ENCODE measurements at regions not wholly inside any gene's neighbourhood (a gene's known extent, or its start where the extent isn't known, plus 50 kb on each side); places are given as distances from the start of the nearest gene placed in this dataset.

DNA sequence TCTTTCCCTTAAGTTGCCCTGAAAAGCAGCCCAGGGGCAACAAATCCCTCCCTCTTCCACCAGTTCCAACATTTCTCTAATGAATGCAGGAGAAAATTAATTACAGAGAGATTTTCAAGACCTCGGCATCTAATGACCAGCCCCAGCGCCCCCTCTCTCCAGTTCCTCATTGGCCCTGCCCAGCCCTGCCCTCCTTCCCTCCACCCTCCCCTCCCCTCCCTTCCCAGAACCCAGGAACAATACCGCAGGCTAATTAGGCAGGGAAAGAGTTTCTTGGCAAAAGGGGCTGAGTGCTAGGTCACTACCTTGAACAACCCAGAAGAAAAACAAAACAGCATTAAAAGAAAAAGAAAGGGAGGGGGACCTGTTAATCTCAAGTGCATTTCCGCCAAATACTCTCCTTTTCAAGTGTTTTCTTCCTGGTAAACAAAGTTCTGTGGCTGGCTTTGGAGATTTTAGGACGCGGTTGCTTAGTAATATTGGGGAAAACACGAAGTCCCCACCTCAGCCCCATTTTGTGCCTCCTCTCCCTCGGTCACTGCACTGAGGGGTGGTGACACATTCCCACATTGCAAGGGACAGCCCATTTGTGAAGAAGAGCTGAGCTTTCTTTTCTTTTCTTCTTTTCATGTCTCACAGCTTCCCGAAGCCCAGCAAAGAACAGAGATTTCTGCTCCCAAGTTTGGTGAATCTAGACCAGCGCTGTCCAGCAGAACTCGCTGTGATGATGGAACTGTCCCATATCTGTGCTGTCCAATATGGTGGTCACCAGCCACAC, 215.4 kb downstream of the SOX9 start:
- TF ChIP-seq, protein P1, sequence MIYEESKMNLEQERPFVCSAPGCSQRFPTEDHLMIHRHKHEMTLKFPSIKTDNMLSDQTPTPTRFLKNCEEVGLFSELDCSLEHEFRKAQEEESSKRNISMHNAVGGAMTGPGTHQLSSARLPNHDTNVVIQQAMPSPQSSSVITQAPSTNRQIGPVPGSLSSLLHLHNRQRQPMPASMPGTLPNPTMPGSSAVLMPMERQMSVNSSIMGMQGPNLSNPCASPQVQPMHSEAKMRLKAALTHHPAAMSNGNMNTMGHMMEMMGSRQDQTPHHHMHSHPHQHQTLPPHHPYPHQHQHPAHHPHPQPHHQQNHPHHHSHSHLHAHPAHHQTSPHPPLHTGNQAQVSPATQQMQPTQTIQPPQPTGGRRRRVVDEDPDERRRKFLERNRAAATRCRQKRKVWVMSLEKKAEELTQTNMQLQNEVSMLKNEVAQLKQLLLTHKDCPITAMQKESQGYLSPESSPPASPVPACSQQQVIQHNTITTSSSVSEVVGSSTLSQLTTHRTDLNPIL (CRISPR knock-in tag; IDR thresholded peaks at IDR 0.05; ENCODE audit: low read depth): no peak
- TF ChIP-seq ZC3H10 (CRISPR knock-in tag; IDR thresholded peaks at IDR 0.05) (no peak), TCF4 (CRISPR knock-in tag; IDR thresholded peaks at IDR 0.05; ENCODE audit: borderline replicate concordance) (no peak), OSR1 (CRISPR knock-in tag; IDR thresholded peaks at IDR 0.05) (no peak), RARB (CRISPR knock-in tag; IDR thresholded peaks at IDR 0.05) (no peak)
- TF ChIP-seq, protein P2, sequence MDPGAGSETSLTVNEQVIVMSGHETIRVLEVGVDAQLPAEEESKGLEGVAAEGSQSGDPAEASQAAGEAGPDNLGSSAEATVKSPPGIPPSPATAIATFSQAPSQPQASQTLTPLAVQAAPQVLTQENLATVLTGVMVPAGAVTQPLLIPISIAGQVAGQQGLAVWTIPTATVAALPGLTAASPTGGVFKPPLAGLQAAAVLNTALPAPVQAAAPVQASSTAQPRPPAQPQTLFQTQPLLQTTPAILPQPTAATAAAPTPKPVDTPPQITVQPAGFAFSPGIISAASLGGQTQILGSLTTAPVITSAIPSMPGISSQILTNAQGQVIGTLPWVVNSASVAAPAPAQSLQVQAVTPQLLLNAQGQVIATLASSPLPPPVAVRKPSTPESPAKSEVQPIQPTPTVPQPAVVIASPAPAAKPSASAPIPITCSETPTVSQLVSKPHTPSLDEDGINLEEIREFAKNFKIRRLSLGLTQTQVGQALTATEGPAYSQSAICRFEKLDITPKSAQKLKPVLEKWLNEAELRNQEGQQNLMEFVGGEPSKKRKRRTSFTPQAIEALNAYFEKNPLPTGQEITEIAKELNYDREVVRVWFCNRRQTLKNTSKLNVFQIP (CRISPR knock-in tag; IDR thresholded peaks at IDR 0.05; ENCODE audit: borderline replicate concordance, low read depth): no peak
- TF ChIP-seq, protein P3, sequence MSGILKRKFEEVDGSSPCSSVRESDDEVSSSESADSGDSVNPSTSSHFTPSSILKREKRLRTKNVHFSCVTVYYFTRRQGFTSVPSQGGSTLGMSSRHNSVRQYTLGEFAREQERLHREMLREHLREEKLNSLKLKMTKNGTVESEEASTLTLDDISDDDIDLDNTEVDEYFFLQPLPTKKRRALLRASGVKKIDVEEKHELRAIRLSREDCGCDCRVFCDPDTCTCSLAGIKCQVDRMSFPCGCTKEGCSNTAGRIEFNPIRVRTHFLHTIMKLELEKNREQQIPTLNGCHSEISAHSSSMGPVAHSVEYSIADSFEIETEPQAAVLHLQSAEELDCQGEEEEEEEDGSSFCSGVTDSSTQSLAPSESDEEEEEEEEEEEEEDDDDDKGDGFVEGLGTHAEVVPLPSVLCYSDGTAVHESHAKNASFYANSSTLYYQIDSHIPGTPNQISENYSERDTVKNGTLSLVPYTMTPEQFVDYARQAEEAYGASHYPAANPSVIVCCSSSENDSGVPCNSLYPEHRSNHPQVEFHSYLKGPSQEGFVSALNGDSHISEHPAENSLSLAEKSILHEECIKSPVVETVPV (CRISPR knock-in tag; IDR thresholded peaks at IDR 0.05): no peak
- TF ChIP-seq, protein P4, sequence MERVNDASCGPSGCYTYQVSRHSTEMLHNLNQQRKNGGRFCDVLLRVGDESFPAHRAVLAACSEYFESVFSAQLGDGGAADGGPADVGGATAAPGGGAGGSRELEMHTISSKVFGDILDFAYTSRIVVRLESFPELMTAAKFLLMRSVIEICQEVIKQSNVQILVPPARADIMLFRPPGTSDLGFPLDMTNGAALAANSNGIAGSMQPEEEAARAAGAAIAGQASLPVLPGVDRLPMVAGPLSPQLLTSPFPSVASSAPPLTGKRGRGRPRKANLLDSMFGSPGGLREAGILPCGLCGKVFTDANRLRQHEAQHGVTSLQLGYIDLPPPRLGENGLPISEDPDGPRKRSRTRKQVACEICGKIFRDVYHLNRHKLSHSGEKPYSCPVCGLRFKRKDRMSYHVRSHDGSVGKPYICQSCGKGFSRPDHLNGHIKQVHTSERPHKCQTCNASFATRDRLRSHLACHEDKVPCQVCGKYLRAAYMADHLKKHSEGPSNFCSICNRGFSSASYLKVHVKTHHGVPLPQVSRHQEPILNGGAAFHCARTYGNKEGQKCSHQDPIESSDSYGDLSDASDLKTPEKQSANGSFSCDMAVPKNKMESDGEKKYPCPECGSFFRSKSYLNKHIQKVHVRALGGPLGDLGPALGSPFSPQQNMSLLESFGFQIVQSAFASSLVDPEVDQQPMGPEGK (CRISPR knock-in tag; IDR thresholded peaks at IDR 0.05; ENCODE audit: borderline replicate concordance): no peak
